Amniotic stem cell (primary cell): ENCODE measurements at regions not wholly inside any gene's neighbourhood (a gene's known extent, or its start where the extent isn't known, plus 50 kb on each side); places are given as distances from the start of the nearest gene placed in this dataset.
"Not testable (repeated sequence)": the region's sequence is repeated elsewhere in the genome, so short reads cannot be mapped to it uniquely, and the experiment has no call there.

Experiments used
- DNase-seq: peaks from one replicate; lab custom pipeline; 2025; lab: John Stamatoyannopoulos, UW

DNA sequence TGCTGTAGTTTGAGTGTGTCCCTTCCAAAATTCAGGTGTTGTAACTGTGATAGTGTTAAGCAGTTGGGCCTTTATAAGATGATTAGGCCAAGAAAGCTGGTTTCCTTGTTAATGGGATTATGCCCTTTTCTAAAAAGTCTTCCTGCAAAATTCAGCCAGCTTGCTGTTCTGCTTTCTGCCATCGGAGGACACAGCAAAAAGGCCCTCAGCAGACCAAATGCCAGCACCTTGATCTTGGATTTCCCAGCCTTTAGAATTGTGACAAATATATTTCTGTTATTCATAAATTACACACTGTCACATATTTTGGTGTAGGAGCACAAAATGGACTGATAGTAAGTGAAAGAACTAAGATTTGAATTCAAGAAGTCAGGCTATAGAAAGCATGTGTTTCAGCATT is 203.2 kb downstream of the IZUMO3 start:
- no peak for DNase-seq

GRCh38 chr9:24333629-24334028 is 212.1 kb downstream of the IZUMO3 start:
- no peak for DNase-seq

- no peak for DNase-seq
Observed at GRCh38 chr9:24298912-24299311, 246.8 kb downstream of the IZUMO3 start.

GRCh38 chr9:24297931-24298330 is 247.8 kb downstream of the IZUMO3 start:
- DNase-seq, result no peak

DNA sequence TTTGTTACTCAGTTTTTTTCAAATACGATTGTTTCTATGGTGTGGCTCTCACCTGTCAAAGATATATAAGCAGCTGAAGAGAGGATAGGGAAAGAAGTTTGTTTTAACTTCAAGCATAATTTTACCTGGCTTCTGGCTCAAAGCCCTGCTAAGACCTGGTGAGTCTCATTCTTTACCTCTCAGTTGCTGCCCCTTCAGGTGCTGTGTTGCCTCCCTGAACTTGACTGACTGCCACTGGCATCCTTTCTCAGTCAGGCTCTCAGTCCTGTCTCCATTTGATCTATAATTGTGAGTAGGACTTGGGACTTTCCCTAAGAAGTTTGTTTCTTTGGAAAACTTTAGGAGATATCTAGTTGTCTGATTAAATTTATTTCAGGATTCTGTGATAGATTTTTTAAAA is 249.6 kb downstream of the IZUMO3 start:
- no peak for DNase-seq

- DNase-seq, result no peak
Observed at GRCh38 chr9:24293386-24293785, 252.3 kb downstream of the IZUMO3 start.

- DNase-seq, result no peak
Observed at GRCh38 chr9:24286761-24287160, 258.9 kb downstream of the IZUMO3 start.

- DNase-seq, result no peak
Observed at GRCh38 chr9:24258626-24259025, 287.1 kb downstream of the IZUMO3 start.

- DNase-seq, result no peak
Observed at GRCh38 chr9:24257726-24258125, 288.0 kb downstream of the IZUMO3 start.

GRCh38 chr9:24245988-24246387 is 299.7 kb downstream of the IZUMO3 start:
- DNase-seq, result peak; percentile 5

DNA sequence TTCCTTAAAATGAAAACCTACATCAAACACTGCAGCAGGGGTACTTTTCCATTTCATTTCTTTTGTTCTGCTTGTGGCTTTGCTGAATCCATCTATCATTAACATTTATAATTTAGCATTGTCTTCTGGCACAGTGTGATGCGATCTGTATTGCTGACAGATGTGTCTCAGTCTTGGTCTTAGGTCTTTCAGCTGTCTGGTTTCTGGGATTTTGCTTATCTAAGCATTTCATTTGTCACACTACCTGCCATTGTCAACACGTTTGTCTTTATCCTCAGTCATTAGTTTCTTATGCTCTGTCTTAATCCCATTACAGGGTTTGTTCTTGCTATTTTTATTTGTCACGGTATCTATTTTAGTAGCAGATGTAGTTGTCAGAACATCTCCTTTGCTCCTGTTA is 303.1 kb downstream of the IZUMO3 start:
- DNase-seq, result no peak

DNA sequence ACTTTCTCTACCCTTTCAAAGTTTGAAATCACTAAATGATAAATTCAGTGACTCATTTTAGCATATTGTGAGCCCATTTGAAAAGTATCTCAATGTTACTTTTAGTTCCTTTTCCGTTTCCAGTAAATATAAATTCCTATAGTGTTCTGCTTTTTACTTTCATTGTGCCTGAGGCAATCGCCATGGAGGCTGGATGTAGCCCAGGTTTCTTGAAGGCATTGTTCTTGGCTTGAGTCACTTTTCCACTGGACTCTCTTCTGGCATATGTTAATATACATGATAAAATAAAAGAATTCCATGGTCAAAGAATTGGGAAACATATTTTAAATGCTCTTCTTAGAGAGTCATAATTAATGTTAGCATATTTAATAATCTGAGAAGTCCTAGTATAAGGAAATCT is 327.0 kb downstream of the IZUMO3 start:
- DNase-seq, result no peak

DNA sequence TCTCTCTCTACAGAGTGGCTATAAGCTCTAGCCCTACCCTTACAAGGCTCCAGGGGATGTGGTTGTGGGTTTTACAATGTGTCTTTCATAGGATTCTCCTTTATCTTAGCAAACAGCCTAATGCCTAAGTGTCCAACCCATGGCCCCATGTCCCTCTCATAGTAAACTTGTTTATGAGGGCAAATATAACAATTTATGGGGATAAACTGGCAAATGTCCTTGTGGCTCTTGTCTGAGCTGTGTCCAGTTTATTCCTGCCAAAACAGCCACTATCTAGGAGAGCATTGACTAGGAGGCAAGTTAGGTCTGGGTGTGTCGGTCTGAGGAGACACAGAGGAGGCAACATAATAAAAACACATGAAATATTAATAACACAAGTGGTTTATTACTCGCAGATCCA is 335.1 kb downstream of the IZUMO3 start:
- DNase-seq, result no peak

GRCh38 chr9:24189986-24190385 is 355.7 kb downstream of the IZUMO3 start:
- DNase-seq, result no peak

DNA sequence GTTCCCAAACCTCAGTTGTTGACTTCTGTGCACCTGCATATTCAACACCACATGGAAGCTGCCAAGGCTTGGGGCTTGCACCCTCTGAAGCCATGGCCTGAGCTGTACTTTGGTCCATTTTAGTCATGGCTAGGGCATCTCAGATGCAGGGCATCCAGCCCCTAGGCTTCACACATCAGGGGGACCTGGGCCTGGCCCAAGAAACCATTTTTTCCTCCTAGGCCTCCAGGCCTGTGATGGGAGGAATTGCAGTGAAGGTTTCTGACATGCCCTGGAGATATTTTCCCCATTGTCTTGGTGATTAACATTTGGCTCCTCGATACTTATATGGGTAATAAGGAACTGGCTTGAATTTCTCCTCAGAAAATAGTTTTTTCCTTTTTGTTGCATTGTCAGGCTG is 354.5 kb upstream of the ELAVL2 start:
- not testable (repeated sequence) for DNase-seq

DNA sequence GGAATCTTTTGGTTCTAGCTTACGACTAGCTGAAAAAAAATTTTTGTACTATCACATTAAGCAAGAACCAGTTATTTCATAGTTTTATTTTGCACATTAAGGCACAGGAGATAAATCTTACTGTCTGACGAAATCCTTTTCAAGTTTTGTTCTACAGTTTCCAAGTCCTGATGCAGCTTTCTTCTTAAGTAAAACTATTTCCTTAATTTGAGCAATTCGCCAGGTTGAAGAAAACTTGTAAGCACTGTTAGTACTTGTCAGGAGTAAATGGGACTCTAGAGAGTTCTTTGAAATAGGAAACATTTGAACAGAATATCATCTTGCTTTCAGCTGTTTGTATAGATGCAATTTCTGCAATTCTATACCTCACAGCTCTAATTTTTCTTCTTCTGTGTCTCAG is 318.8 kb upstream of the ELAVL2 start:
- no peak for DNase-seq

GRCh38 chr9:24135072-24135471 is 309.0 kb upstream of the ELAVL2 start:
- not testable (repeated sequence) for DNase-seq

DNA sequence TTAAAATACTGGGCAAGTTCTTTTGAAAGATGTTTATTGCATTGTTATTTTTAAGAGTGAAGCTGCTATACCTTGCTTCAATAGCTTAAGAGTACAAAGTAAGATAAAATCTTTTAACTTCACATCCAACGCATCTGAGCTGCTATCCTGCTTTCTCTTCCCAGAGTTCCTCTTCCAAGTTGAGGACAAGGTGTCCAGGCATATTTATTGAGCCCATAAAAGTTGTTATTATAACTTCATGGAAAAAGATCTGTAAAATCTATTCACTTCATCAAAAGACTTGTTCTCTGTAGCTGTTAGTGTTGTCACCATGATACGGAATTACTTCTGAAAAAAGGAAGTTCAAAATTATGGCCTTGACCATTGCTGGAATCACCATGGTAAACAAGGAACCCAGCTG is 306.2 kb upstream of the ELAVL2 start:
- no peak for DNase-seq

- DNase-seq, result no peak
Observed at GRCh38 chr9:24127519-24127918, 301.5 kb upstream of the ELAVL2 start.

- no peak for DNase-seq
Observed at GRCh38 chr9:24118190-24118589, 292.1 kb upstream of the ELAVL2 start.

GRCh38 chr9:24096756-24097155 is 270.7 kb upstream of the ELAVL2 start:
- DNase-seq, result no peak

DNA sequence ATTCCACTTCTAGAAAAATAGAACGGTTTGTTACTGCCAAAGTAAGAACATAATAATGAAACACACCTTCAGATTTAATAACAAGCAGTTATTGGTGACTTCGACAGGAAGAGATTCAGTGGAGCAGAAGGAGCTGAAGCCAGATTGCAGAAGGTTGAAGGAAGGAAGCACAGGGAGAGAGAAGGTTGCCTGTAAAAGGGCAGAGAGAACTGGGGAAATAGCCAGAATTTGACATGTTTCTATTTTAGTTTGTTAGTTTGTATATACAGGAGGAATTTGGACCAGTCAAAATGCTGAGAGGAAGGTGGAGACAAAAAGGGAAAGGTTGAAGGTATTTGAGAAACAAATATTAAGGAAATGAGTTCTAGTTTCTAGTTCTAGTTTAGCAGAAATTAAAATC is 269.2 kb upstream of the ELAVL2 start:
- DNase-seq, result no peak

GRCh38 chr9:24090566-24090965 is 264.5 kb upstream of the ELAVL2 start:
- DNase-seq, result no peak

- DNase-seq, result no peak
Observed at GRCh38 chr9:24073666-24074065, 247.6 kb upstream of the ELAVL2 start.

- DNase-seq, result no peak
Observed at GRCh38 chr9:24073007-24073592, 247.1 kb upstream of the ELAVL2 start.
